HepG2 (cell line): ENCODE measurements at regions not wholly inside any gene's neighbourhood (a gene's known extent, or its start where the extent isn't known, plus 50 kb on each side); places are given as distances from the start of the nearest gene placed in this dataset.
A peak's percentile ranks its signal among the peaks of the same experiment; 100 is the strongest.

Experiments
- ATAC-seq: fragments of 200-7000 bp; cut with Tn5 transposase; 3 replicates; pipeline ENCODE4 v1.9.1; 2020; ENCODE audit warnings: mild to moderate bottlenecking, moderate library complexity
- BruUV-seq: library from RNA; stranded (reverse); fragments of 400-500 nt; replicated peaks from 2 replicates; lab custom pipeline; 2021; lab: Mats Ljungman, UMichigan
- CTCF ChIA-PET: fragments of 300-600 bp; formaldehyde crosslinking; extraction: SDS; loops from one replicate; lab custom pipeline; 2021; ENCODE audit warnings: low total read pairs, inconsistent platforms, low intra/inter-chr PET ratio; lab: Yijun Ruan, JAX
- POLR2A ChIA-PET: fragments of 350-600 bp; sonication (Branson Sonifier 250); formaldehyde crosslinking; loops from one replicate; lab custom pipeline; 2020; ENCODE audit warnings: antibody characterized with exemption, inconsistent platforms; lab: Yijun Ruan, JAX
- DNase-seq: peaks from one replicate; pipeline ENCODE4 v3.0.0-alpha.2; 2015; ENCODE audit warnings: low spot score
- FAIRE-seq: peaks from 3 replicates; lab custom pipeline; 2011; peaks lifted over from hg19 to GRCh38; lab: Jason Lieb, UNC
- H2AFZ ChIP-seq: one replicate; pipeline ENCODE4 v1.6.1; 2011; ENCODE audit warnings: low read length, inconsistent platforms
- H3K27ac ChIP-seq: fragments of 300-600 bp; 3 replicates; pipeline ENCODE4 v1.8.0; 2011; ENCODE audit warnings: mixed run types, mild to moderate bottlenecking, mixed read lengths, low read length, inconsistent platforms; ENCODE audit not compliant: insufficient read depth; ENCODE audit errors: extremely low read length
- H3K27me3 ChIP-seq, 2 experiments: fragments of 200-600 bp in 1 of 2; 2 replicates in 1 of 2; 3 replicates in 1 of 2; pipeline versions ENCODE4 v1.6.0 to v1.8.0; 2011; ENCODE audit warnings: low read length in 2 of 2, mild to moderate bottlenecking in 2 of 2, moderate library complexity in 2 of 2, inconsistent platforms in 1 of 2; ENCODE audit not compliant: insufficient read depth in 2 of 2, control insufficient read depth in 1 of 2
- H3K36me3 ChIP-seq, 2 experiments: fragments of 200-600 bp in 1 of 2; replicated peaks in 1 of 2; 2 replicates in 1 of 2; 3 replicates in 1 of 2; pipeline versions ENCODE4 v1.5.1 to v1.8.0; 2011; ENCODE audit warnings: low read length in 2 of 2, inconsistent platforms in 1 of 2; ENCODE audit not compliant: insufficient read depth in 2 of 2, control insufficient read depth in 1 of 2
- H3K4me1 ChIP-seq: 2 replicates; pipeline ENCODE4 v1.5.1; 2012; ENCODE audit warnings: low read length, inconsistent platforms; ENCODE audit not compliant: insufficient read depth
- H3K4me2 ChIP-seq: 2 replicates; pipeline ENCODE4 v1.6.0; 2011; ENCODE audit warnings: low read depth, low read length, inconsistent platforms
- H3K4me3 ChIP-seq, 3 experiments: fragments of 200-600 bp in 1 of 3; sonication (generic), shearing (Covaris generic) in 1 of 3; replicated peaks in 1 of 3; 2 replicates each; pipeline ENCODE4 v1.5.1; 2011 to 2016; ENCODE audit warnings: low read length in 3 of 3, inconsistent platforms in 2 of 3, low read depth in 2 of 3, mild to moderate bottlenecking in 2 of 3, control low read depth in 1 of 3, mixed read lengths in 1 of 3; ENCODE audit not compliant: insufficient read depth in 1 of 3
- H3K79me2 ChIP-seq: one replicate; pipeline ENCODE4 v1.6.1; 2011; ENCODE audit warnings: low read length, inconsistent platforms; ENCODE audit not compliant: insufficient read depth
- H3K9ac ChIP-seq: 2 replicates; pipeline ENCODE4 v1.6.0; 2011; ENCODE audit warnings: mild to moderate bottlenecking, low read depth, low read length, inconsistent platforms; ENCODE audit not compliant: insufficient read depth
- H3K9me3 ChIP-seq: 2 replicates; pipeline ENCODE4 v1.5.1; 2012; ENCODE audit warnings: mild to moderate bottlenecking, low read length
- H4K20me1 ChIP-seq: 2 replicates; pipeline ENCODE4 v1.6.0; 2011; ENCODE audit warnings: inconsistent platforms, mild to moderate bottlenecking, low read length, moderate library complexity; ENCODE audit not compliant: insufficient read depth
- KLF16 ChIP-seq, 2 experiments: sonication (generic) in 1 of 2; formaldehyde crosslinking in 1 of 2; IDR thresholded peaks; 2 replicates each; pipeline versions ENCODE4 v1.6.1 to v1.8.0; 2016 to 2023; ENCODE audit warnings: missing genetic modification reagents in 2 of 2, missing compliant biosample characterization in 1 of 2
- MAFF ChIP-seq: IDR thresholded peaks from 2 replicates; pipeline ENCODE4 v1.6.1; 2011; ENCODE audit warnings: low read depth, low read length, improper control_type of control experiment
- MAFK ChIP-seq, 2 experiments: IDR thresholded peaks in 1 of 2; conservative IDR thresholded peaks in 1 of 2; 2 replicates each; pipeline ENCODE4 v1.6.1; 2011; ENCODE audit warnings: improper control_type of control experiment in 2 of 2, low read length in 2 of 2
- MLLT10 ChIP-seq: sonication (generic); formaldehyde crosslinking; IDR thresholded peaks from 2 replicates; pipeline ENCODE4 v1.4.0; 2020; ENCODE audit warnings: missing genetic modification reagents
- NR2F6 ChIP-seq, 2 experiments: IDR thresholded peaks; 2 replicates each; pipeline ENCODE4 v1.6.1; 2016; ENCODE audit warnings: antibody characterized with exemption in 1 of 2, mild to moderate bottlenecking in 1 of 2
- TBL1XR1 ChIP-seq: fragments of 150-350 bp; IDR thresholded peaks from 2 replicates; pipeline ENCODE4 v1.6.1; 2014; ENCODE audit warnings: borderline replicate concordance, low read length; ENCODE audit not compliant: partially characterized antibody
- ZNF124 ChIP-seq: sonication (generic); formaldehyde crosslinking; IDR thresholded peaks from 2 replicates; pipeline ENCODE4 v1.4.0; 2020; ENCODE audit warnings: missing genetic modification reagents
- ZNF3 ChIP-seq: IDR thresholded peaks from 2 replicates; pipeline ENCODE4 v1.7.0; 2017; ENCODE audit warnings: inconsistent platforms
- ZNF589 ChIP-seq: sonication (generic); formaldehyde crosslinking; conservative IDR thresholded peaks from 2 replicates; pipeline ENCODE4 v1.8.0; 2022; ENCODE audit warnings: mild to moderate bottlenecking, moderate library complexity, missing genetic modification reagents
- ZSCAN25 ChIP-seq: sonication (generic); formaldehyde crosslinking; IDR thresholded peaks from 2 replicates; pipeline ENCODE4 v1.8.0; 2022; ENCODE audit warnings: mild to moderate bottlenecking, missing genetic modification reagents
- WGBS: methylation state at CpG from one replicate; pipeline ENCODE4 v1.1.6; 2017; ENCODE audit warnings: low lambda C conversion rate; 5-methylcytosine and 5-hydroxymethylcytosine counted together
- in situ Hi-C: cut with HindIII; loops from 2 replicates; pipeline ENCODE4 v1.10.0; 2017; ENCODE audit warnings: low pct_unique_long_range_greater_than_20kb; ENCODE audit not compliant: extremely low pct_ligation_motif_present
- intact Hi-C: fragments of 100-400 bp; cut with micrococcal nuclease; formaldehyde crosslinking; loops from one replicate; pipeline ENCODE4 v1.10.0; 2022; ENCODE audit not compliant: unreplicated experiment
- TF ChIP-seq, protein P1 (sequence below): sonication (generic); formaldehyde crosslinking; IDR thresholded peaks from one replicate; pipeline ENCODE4 v1.5.1; 2020; ENCODE audit warnings: mild to moderate bottlenecking, missing genetic modification reagents; ENCODE audit errors: not compliant biosample characterization
- TF ChIP-seq, protein P2 (sequence below): IDR thresholded peaks from 2 replicates; pipeline ENCODE4 v1.6.1; 2012; ENCODE audit warnings: low read length, improper control_type of control experiment

DNA sequence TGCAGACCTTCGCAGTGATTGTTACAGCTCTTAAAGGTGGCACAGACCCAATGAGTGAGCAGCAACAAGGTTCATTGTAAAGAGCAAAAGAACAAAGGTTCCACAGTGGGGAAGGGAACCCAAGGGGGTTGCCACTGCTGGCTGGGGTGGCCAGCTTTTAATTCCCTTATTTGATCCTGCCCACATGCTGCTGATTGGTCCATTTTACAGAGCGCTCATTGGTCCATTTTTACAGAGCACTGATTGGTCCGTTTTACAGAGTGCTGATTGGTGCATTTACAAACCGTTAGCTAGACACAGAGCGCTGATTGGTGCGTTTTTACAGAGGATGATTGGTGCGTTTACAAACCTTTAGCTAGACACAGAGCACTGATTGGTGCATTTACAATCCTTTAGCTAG, 360.6 kb upstream of the DAB2 start (continued):
- TF ChIP-seq, protein P1, sequence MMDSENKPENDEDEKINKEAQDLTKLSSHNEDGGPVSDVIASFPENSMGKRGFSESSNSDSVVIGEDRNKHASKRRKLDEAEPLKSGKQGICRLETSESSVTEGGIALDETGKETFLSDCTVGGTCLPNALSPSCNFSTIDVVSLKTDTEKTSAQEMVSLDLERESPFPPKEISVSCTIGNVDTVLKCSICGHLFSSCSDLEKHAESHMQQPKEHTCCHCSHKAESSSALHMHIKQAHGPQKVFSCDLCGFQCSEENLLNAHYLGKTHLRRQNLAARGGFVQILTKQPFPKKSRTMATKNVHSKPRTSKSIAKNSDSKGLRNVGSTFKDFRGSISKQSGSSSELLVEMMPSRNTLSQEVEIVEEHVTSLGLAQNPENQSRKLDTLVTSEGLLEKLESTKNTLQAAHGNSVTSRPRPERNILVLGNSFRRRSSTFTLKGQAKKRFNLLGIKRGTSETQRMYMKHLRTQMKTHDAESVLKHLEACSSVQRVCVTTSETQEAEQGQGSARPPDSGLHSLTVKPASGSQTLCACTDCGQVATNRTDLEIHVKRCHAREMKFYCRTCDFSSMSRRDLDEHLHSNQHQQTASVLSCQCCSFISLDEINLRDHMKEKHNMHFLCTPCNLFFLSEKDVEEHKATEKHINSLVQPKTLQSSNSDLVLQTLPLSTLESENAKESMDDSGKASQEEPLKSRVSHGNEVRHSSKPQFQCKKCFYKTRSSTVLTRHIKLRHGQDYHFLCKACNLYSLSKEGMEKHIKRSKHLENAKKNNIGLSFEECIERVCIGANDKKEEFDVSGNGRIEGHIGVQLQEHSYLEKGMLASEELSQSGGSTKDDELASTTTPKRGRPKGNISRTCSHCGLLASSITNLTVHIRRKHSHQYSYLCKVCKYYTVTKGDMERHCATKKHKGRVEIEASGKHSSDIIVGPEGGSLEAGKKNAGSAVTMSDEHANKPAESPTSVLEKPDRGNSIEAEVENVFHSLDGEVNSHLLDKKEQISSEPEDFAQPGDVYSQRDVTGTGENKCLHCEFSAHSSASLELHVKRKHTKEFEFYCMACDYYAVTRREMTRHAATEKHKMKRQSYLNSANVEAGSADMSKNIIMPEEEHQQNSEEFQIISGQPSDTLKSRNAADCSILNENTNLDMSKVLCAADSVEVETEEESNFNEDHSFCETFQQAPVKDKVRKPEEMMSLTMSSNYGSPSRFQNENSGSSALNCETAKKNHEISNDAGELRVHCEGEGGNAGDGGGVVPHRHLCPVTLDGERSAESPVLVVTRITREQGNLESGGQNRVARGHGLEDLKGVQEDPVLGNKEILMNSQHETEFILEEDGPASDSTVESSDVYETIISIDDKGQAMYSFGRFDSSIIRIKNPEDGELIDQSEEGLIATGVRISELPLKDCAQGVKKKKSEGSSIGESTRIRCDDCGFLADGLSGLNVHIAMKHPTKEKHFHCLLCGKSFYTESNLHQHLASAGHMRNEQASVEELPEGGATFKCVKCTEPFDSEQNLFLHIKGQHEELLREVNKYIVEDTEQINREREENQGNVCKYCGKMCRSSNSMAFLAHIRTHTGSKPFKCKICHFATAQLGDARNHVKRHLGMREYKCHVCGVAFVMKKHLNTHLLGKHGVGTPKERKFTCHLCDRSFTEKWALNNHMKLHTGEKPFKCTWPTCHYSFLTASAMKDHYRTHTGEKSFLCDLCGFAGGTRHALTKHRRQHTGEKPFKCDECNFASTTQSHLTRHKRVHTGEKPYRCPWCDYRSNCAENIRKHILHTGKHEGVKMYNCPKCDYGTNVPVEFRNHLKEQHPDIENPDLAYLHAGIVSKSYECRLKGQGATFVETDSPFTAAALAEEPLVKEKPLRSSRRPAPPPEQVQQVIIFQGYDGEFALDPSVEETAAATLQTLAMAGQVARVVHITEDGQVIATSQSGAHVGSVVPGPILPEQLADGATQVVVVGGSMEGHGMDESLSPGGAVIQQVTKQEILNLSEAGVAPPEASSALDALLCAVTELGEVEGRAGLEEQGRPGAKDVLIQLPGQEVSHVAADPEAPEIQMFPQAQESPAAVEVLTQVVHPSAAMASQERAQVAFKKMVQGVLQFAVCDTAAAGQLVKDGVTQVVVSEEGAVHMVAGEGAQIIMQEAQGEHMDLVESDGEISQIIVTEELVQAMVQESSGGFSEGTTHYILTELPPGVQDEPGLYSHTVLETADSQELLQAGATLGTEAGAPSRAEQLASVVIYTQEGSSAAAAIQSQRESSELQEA = no peak
- no peak for TF ChIP-seq ZNF124 (CRISPR knock-in tag)

DNA sequence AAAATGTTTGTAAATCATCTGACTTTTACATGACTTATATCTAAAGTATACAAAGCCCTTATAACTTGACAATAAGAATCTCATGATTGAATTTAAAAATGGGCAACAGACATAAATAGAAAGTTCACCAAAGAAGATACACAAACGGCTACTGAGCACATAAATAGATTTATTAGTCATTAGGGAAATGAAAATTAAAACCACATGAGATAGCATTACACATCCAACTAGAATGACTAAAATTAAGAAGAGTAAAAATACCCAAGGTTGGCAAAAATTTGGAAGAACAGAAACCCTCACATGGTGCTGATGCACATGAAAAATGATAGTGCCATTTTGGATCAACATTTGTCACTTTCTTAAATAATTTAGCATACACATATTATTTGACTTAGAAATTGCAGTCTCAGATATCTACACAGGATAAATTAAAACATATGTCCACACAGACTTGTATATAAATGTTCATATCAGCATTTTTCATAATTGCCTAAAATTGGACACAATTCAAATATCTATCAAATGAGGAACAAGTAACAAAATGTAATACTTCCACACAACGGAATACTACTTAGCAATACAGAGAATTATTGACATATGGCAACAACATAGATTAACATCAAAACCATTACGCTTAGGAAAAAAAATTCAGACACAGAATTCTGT, 359.1 kb upstream of the DAB2 start:
- intact Hi-C loops (no loop called here), in situ Hi-C loops (no loop called here)
- Histone ChIP-seq H3K4me3 (no peak overlapping the region), H3K36me3 (no peaks in the 10 kb centered on the region), H2AFZ (no peak overlapping the region), H3K4me1 (no peaks in the 10 kb centered on the region), H3K27me3 (no peaks in the 10 kb centered on the region), H3K4me2 (no peak overlapping the region), H3K9ac (no peak overlapping the region), H3K79me2 (no peaks in the 10 kb centered on the region), H3K27ac (no peak overlapping the region), H4K20me1 (no peaks in the 10 kb centered on the region), H3K9me3 (no peaks in the 10 kb centered on the region; the same call in 1 of the 2 replicates)
- ATAC-seq (no peak), DNase-seq (no peak), FAIRE-seq (no peak)
- POLR2A ChIA-PET = no interaction called here
- CTCF ChIA-PET = no interaction called here
- 2% methylated on average over 3 of the region's 3 CpGs for WGBS
- BruUV-seq = no TSS peak
- TF ChIP-seq MLLT10 (CRISPR knock-in tag) (no peak), ZNF3 (CRISPR knock-in tag) (no peak), TBL1XR1 (no peak), ZSCAN25 (no peak), NR2F6 (IDR thresholded peaks at IDR 0.05) (no peak), NR2F6 (CRISPR knock-in tag; IDR thresholded peaks at IDR 0.05) (no peak), MAFF (peak; percentile 51; the same call in 1 of the 2 replicates), KLF16 (CRISPR knock-in tag; IDR thresholded peaks at IDR 0.05) (no peak), ZNF589 (CRISPR knock-in tag) (no peak), MAFK (conservative IDR thresholded peaks at IDR 0.05 in 1 of 2, IDR thresholded peaks at IDR 0.05 in 1 of 2; ENCODE audit: low read length in 2 of 2) (peak; percentile 49 to 72; a peak in 3 of 4 replicates)
- TF ChIP-seq, protein P2, sequence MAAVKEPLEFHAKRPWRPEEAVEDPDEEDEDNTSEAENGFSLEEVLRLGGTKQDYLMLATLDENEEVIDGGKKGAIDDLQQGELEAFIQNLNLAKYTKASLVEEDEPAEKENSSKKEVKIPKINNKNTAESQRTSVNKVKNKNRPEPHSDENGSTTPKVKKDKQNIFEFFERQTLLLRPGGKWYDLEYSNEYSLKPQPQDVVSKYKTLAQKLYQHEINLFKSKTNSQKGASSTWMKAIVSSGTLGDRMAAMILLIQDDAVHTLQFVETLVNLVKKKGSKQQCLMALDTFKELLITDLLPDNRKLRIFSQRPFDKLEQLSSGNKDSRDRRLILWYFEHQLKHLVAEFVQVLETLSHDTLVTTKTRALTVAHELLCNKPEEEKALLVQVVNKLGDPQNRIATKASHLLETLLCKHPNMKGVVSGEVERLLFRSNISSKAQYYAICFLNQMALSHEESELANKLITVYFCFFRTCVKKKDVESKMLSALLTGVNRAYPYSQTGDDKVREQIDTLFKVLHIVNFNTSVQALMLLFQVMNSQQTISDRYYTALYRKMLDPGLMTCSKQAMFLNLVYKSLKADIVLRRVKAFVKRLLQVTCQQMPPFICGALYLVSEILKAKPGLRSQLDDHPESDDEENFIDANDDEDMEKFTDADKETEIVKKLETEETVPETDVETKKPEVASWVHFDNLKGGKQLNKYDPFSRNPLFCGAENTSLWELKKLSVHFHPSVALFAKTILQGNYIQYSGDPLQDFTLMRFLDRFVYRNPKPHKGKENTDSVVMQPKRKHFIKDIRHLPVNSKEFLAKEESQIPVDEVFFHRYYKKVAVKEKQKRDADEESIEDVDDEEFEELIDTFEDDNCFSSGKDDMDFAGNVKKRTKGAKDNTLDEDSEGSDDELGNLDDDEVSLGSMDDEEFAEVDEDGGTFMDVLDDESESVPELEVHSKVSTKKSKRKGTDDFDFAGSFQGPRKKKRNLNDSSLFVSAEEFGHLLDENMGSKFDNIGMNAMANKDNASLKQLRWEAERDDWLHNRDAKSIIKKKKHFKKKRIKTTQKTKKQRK = no peak
